MCF 10A (cell line): ENCODE measurements at regions not wholly inside any gene's neighbourhood (a gene's known extent, or its start where the extent isn't known, plus 50 kb on each side); places are given as distances from the start of the nearest gene placed in this dataset.
"Not testable (repeated sequence)": the region's sequence is repeated elsewhere in the genome, so short reads cannot be mapped to it uniquely, and the experiment has no call there.

Experiments
- BruUV-seq: library from RNA; stranded (reverse); fragments of 400-500 nt; replicated peaks from 2 replicates; lab custom pipeline; 2021; lab: Mats Ljungman, UMichigan
- CTCF ChIA-PET: fragments of 300-600 bp; sonication (Branson Sonifier 250); formaldehyde crosslinking; extraction: SDS; loops from one replicate; lab custom pipeline; 2021; ENCODE audit warnings: antibody characterized with exemption, inconsistent platforms; lab: Yijun Ruan, JAX
- POLR2A ChIA-PET: fragments of 300-600, 350-650 bp; sonication (Branson Sonifier 250); formaldehyde crosslinking; extraction: SDS; loops from one replicate; lab custom pipeline; 2020; ENCODE audit warnings: antibody characterized with exemption, inconsistent platforms; lab: Yijun Ruan, JAX
- DNase-seq: peaks from one replicate; pipeline ENCODE4 v3.0.0-alpha.2; 2018; ENCODE audit not compliant: unreplicated experiment
- H3K27ac Mint-ChIP-seq: one replicate; pipeline ENCODE4 v1.8.0; 2022; ENCODE audit warnings: mild to moderate bottlenecking, low read depth, mixed read lengths; ENCODE audit not compliant: unreplicated experiment
- H3K27me3 Mint-ChIP-seq: one replicate; pipeline ENCODE4 v1.8.0; 2022; ENCODE audit warnings: mixed read lengths; ENCODE audit not compliant: insufficient read depth, unreplicated experiment
- H3K36me3 Mint-ChIP-seq: one replicate; pipeline ENCODE4 v1.8.0; 2022; ENCODE audit warnings: mild to moderate bottlenecking, moderate library complexity, mixed read lengths; ENCODE audit not compliant: insufficient read depth, unreplicated experiment
- H3K4me1 Mint-ChIP-seq: one replicate; pipeline ENCODE4 v1.8.0; 2022; ENCODE audit warnings: mixed read lengths; ENCODE audit not compliant: insufficient read depth, unreplicated experiment
- H3K4me3 Mint-ChIP-seq: one replicate; pipeline ENCODE4 v1.8.0; 2022; ENCODE audit warnings: mild to moderate bottlenecking, moderate library complexity, mixed read lengths; ENCODE audit not compliant: unreplicated experiment
- H3K9me3 Mint-ChIP-seq: one replicate; pipeline ENCODE4 v1.8.0; 2022; ENCODE audit warnings: mixed read lengths; ENCODE audit not compliant: unreplicated experiment
- intact Hi-C: fragments of 100-400 bp; cut with micrococcal nuclease; formaldehyde crosslinking; loops from 2 replicates; pipeline ENCODE4 v1.14.1; 2022
- TF ChIP-seq, protein P1 (sequence below): fragments of 200-600 bp; IDR thresholded peaks from one replicate; pipeline ENCODE4 v1.8.0; 2022; ENCODE audit warnings: antibody characterized with exemption, mild to moderate bottlenecking; ENCODE audit not compliant: unreplicated experiment

DNA sequence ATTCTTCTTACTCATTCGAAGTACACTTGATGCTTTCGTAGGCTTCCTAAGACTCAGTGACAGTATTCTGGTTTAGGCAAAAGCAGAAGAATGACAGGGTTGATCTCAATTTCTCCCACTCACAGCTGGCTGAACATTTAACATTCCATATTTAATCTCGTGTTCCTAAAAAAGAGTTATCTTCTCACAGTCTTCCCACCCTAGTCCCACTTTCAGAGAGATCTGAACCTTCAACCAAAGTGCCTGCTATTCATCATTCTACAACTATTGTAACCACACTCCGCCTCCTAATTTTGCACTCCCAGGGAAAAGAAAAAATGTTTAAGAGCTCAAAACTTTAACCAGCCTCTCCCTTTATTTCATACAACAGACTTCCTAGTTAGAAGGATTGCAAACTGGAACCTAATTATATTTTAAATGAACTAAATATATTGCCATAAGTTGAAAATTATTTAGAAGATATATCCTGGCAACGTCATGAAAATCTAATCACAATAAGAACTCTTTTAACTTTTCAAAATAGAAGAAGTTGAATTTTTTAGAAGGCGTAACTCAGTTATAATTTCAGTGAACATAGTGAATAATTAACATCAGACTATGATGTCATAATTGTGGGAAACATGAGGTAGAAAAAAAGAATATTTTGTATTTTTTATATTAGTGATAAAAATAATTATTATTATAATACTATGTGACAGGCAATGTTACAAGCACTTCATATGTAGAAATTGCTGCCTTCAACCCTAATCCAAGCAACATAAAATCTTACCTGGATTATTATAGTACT is 540.9 kb upstream of the ADGRL2 start:
- intact Hi-C loops: no loop called here
- Mint-ChIP-seq H3K4me3 (no peak overlapping the region), H3K4me1 (no peaks in the 10 kb centered on the region), H3K27ac (no peak overlapping the region), H3K27me3 (no peaks in the 10 kb centered on the region), H3K9me3 (no peaks in the 10 kb centered on the region), H3K36me3 (no peaks in the 10 kb centered on the region)
- ChIA-PET CTCF (interaction anchor here (0.6 kb wide), 1 partner anchor 95 kb away, joined by 3 read pairs; no protein-coding TSS in a partner anchor), POLR2A (no interaction called here)
- no TSS peak for BruUV-seq
- TF ChIP-seq, protein P1, sequence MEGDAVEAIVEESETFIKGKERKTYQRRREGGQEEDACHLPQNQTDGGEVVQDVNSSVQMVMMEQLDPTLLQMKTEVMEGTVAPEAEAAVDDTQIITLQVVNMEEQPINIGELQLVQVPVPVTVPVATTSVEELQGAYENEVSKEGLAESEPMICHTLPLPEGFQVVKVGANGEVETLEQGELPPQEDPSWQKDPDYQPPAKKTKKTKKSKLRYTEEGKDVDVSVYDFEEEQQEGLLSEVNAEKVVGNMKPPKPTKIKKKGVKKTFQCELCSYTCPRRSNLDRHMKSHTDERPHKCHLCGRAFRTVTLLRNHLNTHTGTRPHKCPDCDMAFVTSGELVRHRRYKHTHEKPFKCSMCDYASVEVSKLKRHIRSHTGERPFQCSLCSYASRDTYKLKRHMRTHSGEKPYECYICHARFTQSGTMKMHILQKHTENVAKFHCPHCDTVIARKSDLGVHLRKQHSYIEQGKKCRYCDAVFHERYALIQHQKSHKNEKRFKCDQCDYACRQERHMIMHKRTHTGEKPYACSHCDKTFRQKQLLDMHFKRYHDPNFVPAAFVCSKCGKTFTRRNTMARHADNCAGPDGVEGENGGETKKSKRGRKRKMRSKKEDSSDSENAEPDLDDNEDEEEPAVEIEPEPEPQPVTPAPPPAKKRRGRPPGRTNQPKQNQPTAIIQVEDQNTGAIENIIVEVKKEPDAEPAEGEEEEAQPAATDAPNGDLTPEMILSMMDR: no peak
- no peak for DNase-seq

DNA sequence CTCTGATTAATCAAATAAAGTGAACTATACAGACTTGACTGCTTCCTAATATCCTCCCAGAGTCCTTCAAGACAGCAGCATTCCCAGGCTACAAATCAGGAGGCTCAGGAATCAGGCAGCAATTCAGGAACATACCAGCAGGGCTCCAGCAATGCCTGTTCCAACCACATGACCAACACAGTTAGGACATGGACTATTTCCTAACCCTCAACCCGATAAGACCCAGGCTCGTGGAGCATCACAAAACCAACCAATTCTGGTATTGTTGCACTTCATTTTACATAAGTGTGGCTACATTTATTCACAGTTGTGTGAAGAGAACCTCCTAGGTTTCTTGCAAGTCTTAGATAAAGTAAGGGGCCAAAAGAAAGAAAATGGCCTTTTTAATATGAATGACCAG is 546.2 kb upstream of the ADGRL2 start:
- Mint-ChIP-seq H3K27me3 (no peaks in the 10 kb centered on the region), H3K4me1 (no peaks in the 10 kb centered on the region), H3K36me3 (no peaks in the 10 kb centered on the region), H3K4me3 (no peak overlapping the region), H3K9me3 (no peaks in the 10 kb centered on the region), H3K27ac (no peak overlapping the region)
- ChIA-PET POLR2A (no interaction called here), CTCF (no interaction called here)
- TF ChIP-seq, protein P1: no peak
- DNase-seq: peak; percentile 7
- no TSS peak for BruUV-seq
- intact Hi-C loops: no loop called here

DNA sequence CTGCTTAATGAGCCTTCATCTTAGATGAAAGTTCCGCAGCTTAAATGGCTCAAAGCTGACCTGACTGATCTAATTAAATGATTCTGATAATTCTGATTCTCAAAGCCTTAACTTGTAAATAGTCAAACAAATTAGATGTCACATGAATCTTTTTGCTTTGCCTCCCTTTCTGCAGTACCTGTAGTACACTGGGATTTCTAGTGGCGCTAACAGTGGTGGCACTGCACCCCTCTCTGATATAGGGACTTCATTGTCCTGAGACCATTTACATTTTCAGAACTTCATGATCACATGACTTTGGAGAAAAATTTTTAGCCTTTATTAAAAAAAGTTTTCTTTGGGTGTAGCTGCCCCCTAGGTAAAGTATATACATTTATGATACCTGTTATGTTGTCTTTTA is 546.7 kb upstream of the ADGRL2 start:
- H3K27me3 Mint-ChIP-seq: no peaks in the 10 kb centered on the region

DNA sequence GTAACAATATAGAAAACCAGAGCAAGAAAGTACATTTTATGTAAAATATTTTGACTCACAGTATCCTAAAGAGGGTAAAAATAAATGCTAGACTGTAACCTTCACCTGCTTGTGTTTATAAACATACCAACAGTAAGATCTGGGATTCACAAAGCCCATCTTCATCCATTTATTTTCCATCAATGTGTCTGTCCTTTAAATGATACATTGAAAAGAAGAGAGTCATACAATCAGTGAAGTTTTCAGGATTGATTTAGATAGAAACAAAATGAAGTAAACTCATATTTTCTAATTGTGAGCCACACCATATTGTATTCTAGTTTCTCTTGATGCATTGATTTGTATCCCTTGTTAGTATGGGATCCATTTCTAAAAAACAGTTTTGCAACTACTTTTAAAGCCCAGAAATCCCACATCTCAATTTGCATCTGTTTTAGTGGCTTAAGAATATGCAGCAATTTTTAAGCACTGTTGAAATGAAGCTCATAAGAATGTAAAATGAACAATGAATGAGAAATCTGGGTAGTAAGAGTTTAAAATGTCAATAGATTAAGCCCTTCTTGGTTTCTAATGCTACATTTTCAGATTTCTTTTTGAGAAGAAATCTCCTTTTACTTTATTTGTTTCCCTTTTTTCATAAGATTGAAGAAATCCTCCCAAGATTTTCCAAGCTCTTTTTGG is 548.1 kb upstream of the ADGRL2 start:
- no peaks in the 10 kb centered on the region for H3K36me3 Mint-ChIP-seq
- no peak for DNase-seq
- H3K4me1 Mint-ChIP-seq: no peaks in the 10 kb centered on the region
- H3K9me3 Mint-ChIP-seq: no peaks in the 10 kb centered on the region
- H3K27ac Mint-ChIP-seq: no peak overlapping the region
- TF ChIP-seq, protein P1: no peak
- ChIA-PET POLR2A (no interaction called here), CTCF (no interaction called here)
- BruUV-seq: no TSS peak
- intact Hi-C loops: no loop called here
- no peaks in the 10 kb centered on the region for H3K27me3 Mint-ChIP-seq
- H3K4me3 Mint-ChIP-seq: no peak overlapping the region

More for the DNA sequence above, 546.7 kb upstream of the ADGRL2 start:
- ChIA-PET POLR2A (no interaction called here), CTCF (no interaction called here)
- no TSS peak for BruUV-seq
- intact Hi-C loops: no loop called here
- no peak for DNase-seq
- no peak overlapping the region for H3K4me3 Mint-ChIP-seq
- no peaks in the 10 kb centered on the region for H3K4me1 Mint-ChIP-seq
- H3K27ac Mint-ChIP-seq: no peak overlapping the region
- H3K36me3 Mint-ChIP-seq: no peaks in the 10 kb centered on the region
- TF ChIP-seq, protein P1: no peak
- no peaks in the 10 kb centered on the region for H3K9me3 Mint-ChIP-seq

DNA sequence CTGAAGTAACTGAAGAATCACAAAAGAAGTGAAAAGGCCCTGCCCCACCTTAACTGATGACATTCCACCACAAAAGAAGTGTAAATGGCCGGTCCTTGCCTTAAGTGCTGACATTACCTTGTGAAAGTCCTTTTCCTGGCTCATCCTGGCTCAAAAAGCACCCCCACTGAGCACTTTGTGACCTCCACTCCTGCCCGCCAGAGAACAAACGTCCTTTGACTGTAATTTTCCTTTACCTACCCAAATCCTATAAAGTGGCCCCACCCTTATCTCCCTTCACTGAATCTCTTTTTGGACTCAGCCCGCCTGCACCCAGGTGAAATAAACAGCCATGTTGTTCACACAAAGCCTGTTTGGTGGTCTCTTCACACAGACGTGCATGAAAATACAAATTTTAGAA is 549.9 kb upstream of the ADGRL2 start:
- H3K27me3 Mint-ChIP-seq, intact Hi-C loops, H3K9me3 Mint-ChIP-seq, H3K4me1 Mint-ChIP-seq, CTCF ChIA-PET, DNase-seq, H3K4me3 Mint-ChIP-seq, H3K36me3 Mint-ChIP-seq, BruUV-seq, H3K27ac Mint-ChIP-seq, POLR2A ChIA-PET: not testable (repeated sequence)

DNA sequence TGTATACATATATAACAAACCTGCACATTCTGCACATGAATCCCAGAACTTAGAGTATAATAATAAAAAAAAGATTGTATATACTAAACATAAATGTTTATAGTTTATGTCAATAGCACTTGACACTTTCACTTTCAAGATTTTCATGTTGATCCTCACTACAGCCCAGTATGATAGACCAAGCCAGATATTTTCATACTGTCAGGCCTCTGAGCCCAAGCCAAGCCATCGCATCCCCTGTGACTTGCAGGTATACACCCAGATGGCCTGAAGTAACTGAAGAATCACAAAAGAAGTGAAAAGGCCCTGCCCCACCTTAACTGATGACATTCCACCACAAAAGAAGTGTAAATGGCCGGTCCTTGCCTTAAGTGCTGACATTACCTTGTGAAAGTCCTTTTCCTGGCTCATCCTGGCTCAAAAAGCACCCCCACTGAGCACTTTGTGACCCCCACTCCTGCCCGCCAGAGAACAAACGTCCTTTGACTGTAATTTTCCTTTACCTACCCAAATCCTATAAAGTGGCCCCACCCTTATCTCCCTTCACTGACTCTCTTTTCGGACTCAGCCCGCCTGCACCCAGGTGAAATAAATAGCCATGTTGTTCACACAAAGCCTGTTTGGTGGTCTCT is 555.5 kb upstream of the ADGRL2 start:
- BruUV-seq, intact Hi-C loops, DNase-seq, H3K27ac Mint-ChIP-seq, H3K4me1 Mint-ChIP-seq, H3K4me3 Mint-ChIP-seq, H3K27me3 Mint-ChIP-seq, CTCF ChIA-PET, H3K9me3 Mint-ChIP-seq, POLR2A ChIA-PET, H3K36me3 Mint-ChIP-seq: not testable (repeated sequence)
